ENCODE measurements at regions not wholly inside any gene's neighbourhood (a gene's known extent, or its start where the extent isn't known, plus 50 kb on each side); places are given as distances from the start of the nearest gene placed in this dataset.

DNA sequence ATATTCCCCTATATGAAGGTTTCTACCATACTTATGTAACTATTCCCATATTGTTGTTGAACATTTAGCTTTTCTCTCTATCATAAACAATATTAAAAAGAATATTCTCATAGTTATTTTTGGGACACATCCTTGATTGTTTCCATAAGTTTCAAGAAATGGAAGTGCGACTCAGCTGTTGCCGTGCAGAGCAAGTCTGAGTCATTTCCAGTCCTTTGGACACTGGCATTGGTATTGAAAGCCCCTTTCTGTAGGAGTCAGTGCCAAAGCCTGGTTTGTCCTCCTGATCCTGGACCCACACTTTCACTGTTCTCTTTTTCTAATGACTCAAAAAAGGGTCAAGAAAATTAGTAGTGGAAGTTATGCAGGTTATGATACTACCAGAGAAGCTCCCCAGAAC lies 108.3 kb upstream of the DIAPH2 start:
- peak in 1 of 3 donors; percentile 42 for DNase-seq
- no peaks in the 10 kb centered on the region for H3K9me3 ChIP-seq (replicated peaks in 1 of 2; ENCODE audit: control insufficient read depth in 1 of 2, insufficient read depth in 1 of 2, low read length in 2 of 2)
- H3K27me3 ChIP-seq (ENCODE audit: control insufficient read depth in 2 of 2, insufficient read depth in 2 of 2, low read length in 2 of 2) = no peaks in the 10 kb centered on the region
- 50% methylated on average over 2 of the region's 2 CpGs for WGBS (ENCODE audit: insufficient coverage)
- H3K27ac ChIP-seq (ENCODE audit: low read depth in 1 of 2, low read length in 2 of 2) = no peak overlapping the region
- TF ChIP-seq, protein P1, sequence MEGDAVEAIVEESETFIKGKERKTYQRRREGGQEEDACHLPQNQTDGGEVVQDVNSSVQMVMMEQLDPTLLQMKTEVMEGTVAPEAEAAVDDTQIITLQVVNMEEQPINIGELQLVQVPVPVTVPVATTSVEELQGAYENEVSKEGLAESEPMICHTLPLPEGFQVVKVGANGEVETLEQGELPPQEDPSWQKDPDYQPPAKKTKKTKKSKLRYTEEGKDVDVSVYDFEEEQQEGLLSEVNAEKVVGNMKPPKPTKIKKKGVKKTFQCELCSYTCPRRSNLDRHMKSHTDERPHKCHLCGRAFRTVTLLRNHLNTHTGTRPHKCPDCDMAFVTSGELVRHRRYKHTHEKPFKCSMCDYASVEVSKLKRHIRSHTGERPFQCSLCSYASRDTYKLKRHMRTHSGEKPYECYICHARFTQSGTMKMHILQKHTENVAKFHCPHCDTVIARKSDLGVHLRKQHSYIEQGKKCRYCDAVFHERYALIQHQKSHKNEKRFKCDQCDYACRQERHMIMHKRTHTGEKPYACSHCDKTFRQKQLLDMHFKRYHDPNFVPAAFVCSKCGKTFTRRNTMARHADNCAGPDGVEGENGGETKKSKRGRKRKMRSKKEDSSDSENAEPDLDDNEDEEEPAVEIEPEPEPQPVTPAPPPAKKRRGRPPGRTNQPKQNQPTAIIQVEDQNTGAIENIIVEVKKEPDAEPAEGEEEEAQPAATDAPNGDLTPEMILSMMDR (IDR thresholded peaks at IDR 0.05) = no peak
- no peaks in the 10 kb centered on the region for H3K79me2 ChIP-seq (ENCODE audit: insufficient read depth, low read length)
- H3K9ac ChIP-seq (ENCODE audit: insufficient read depth, low read length, poor library complexity, severe bottlenecking) = no peak overlapping the region
- no peaks in the 10 kb centered on the region for H3K9me3 Mint-ChIP-seq
- peaks cover 0 to 3% (median 1%) of the 10 kb centered on the region in 3 donors for H3K27me3 Mint-ChIP-seq (ENCODE audit: low read depth in 3 of 3)
- no peak overlapping the region for H3K27ac Mint-ChIP-seq
- H4K20me1 ChIP-seq (ENCODE audit: insufficient read depth, low read length) = no peaks in the 10 kb centered on the region
- no peak overlapping the region for H3K4me3 Mint-ChIP-seq
- H3K4me2 ChIP-seq (replicated peaks; ENCODE audit: extremely low read depth, low read length, poor library complexity, severe bottlenecking) = no peak overlapping the region
- intact Hi-C loops (cut with micrococcal nuclease) = no loop called here
- no peaks in the 10 kb centered on the region for H3K36me3 Mint-ChIP-seq
- H3K36me3 ChIP-seq (replicated peaks in 1 of 2; ENCODE audit: control insufficient read depth in 1 of 2, insufficient read depth in 2 of 2, low read length in 2 of 2) = no peaks in the 10 kb centered on the region
- no peak overlapping the region for H2AFZ ChIP-seq (ENCODE audit: insufficient read depth, low read depth, low read length, poor library complexity, severe bottlenecking)
- peaks cover 10% of the 10 kb centered on the region for H3K4me1 Mint-ChIP-seq
- no peak overlapping the region for H3K4me3 ChIP-seq (replicated peaks in 1 of 3; ENCODE audit: low read depth in 2 of 3, low read length in 3 of 3)
- H3K4me1 ChIP-seq (ENCODE audit: control insufficient read depth in 1 of 2, insufficient read depth in 2 of 2, low read length in 2 of 2) = peaks cover 0 to 6% of the 10 kb centered on the region in 2 donors

DNA sequence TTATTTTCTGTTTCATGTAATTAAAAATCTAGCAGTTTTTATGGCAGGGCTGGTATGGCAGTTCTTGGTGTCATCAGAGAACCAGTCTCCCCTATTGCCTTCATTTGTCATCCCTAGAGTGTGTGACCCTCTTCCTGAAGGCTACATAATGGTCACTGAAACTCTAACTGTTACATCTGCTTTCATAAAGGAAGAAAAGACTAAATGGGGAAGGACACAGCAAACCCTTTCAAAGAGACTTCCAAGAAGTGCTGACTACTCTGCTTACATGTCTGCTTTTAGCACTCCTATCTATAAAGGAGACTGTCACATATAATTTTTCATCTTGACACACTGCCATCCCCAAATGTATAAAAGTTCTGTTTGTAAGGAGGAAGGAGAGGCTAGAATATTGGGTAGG lies 105.9 kb upstream of the DIAPH2 start:
- no peaks in the 10 kb centered on the region for H4K20me1 ChIP-seq (ENCODE audit: insufficient read depth, low read length)
- no peak overlapping the region for H3K27ac ChIP-seq (ENCODE audit: low read depth in 1 of 2, low read length in 2 of 2)
- no peaks in the 10 kb centered on the region for H3K79me2 ChIP-seq (ENCODE audit: insufficient read depth, low read length)
- H3K4me3 ChIP-seq (replicated peaks in 1 of 3; ENCODE audit: low read depth in 2 of 3, low read length in 3 of 3) = no peak overlapping the region
- H3K9me3 ChIP-seq (replicated peaks in 1 of 2; ENCODE audit: control insufficient read depth in 1 of 2, insufficient read depth in 1 of 2, low read length in 2 of 2) = no peaks in the 10 kb centered on the region
- Mint-ChIP-seq H3K36me3 (no peaks in the 10 kb centered on the region), H3K9me3 (no peaks in the 10 kb centered on the region), H3K27me3 (ENCODE audit: low read depth in 3 of 3) (peaks cover 0 to 1% (median 0%) of the 10 kb centered on the region in 3 donors), H3K4me1 (peaks cover 10% of the 10 kb centered on the region), H3K4me3 (no peak overlapping the region), H3K27ac (peak overlapping the region in 3 of 7 donors; percentile 5 to 61 (median 36))
- no peak overlapping the region for H3K9ac ChIP-seq (ENCODE audit: insufficient read depth, low read length, poor library complexity, severe bottlenecking)
- DNase-seq = no peak
- H2AFZ ChIP-seq (ENCODE audit: insufficient read depth, low read depth, low read length, poor library complexity, severe bottlenecking) = no peak overlapping the region
- TF ChIP-seq, protein P1 (IDR thresholded peaks at IDR 0.05) = no peak
- H3K36me3 ChIP-seq (replicated peaks in 1 of 2; ENCODE audit: control insufficient read depth in 1 of 2, insufficient read depth in 2 of 2, low read length in 2 of 2) = no peaks in the 10 kb centered on the region
- peaks cover 0 to 6% of the 10 kb centered on the region in 2 donors for H3K4me1 ChIP-seq (ENCODE audit: control insufficient read depth in 1 of 2, insufficient read depth in 2 of 2, low read length in 2 of 2)
- no peak overlapping the region for H3K4me2 ChIP-seq (replicated peaks; ENCODE audit: extremely low read depth, low read length, poor library complexity, severe bottlenecking)
- intact Hi-C loops (cut with micrococcal nuclease) = no loop called here
- no peaks in the 10 kb centered on the region for H3K27me3 ChIP-seq (ENCODE audit: control insufficient read depth in 2 of 2, insufficient read depth in 2 of 2, low read length in 2 of 2)

Measured in CD14-positive monocyte (primary cell).